CD4-positive, alpha-beta T cell treated with Interleukin-17A for 4 hours (primary cell): ENCODE measurements at regions not wholly inside any gene's neighbourhood (a gene's known extent, or its start where the extent isn't known, plus 50 kb on each side); places are given as distances from the start of the nearest gene placed in this dataset.
"Not testable (repeated sequence)": the region's sequence is repeated elsewhere in the genome, so short reads cannot be mapped to it uniquely, and the experiment has no call there.

Experiments used
- DNase-seq: peaks from one replicate; pipeline ENCODE4 v3.0.0-alpha.2; 2020; ENCODE audit warnings: mixed read lengths

DNA sequence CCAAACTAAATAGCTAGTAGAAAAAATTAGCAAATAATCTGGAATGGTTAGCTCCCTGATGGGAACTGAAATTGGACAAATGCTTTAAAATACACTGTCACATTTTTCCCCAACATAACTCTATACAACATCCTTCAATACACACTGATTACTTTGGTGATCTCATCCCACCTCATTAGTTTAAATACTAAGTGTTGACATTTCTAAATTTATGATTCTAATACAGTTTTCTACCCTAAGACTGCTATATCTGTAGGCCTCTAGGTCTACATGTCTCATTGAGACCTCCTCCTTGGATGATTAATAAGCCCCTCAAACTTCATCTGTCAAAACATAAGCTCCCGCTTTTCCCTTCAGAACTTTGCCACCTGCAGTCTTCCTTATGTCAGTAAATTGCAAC, 80.7 kb upstream of the SLITRK5 start:
- no peak for DNase-seq

DNA sequence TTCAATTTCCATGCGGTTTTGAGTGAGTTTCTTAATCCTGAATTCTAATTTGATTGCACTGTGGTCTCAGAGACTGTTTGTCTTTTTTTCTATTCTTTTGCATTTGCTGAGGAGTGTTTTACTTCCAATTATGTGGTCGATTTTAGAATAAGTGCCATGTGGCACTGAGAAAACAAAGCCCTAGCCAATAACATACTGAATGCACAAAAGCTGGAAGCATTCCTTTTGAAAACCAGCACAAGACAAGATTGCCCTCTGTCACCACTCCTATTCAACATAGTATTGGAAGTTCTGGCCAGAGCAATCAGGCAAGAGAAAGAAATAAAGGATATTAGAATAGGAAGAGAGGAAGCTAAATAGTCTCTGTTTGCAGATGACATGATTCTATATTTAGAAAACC, 66.7 kb upstream of the SLITRK5 start:
- not testable (repeated sequence) for DNase-seq

DNA sequence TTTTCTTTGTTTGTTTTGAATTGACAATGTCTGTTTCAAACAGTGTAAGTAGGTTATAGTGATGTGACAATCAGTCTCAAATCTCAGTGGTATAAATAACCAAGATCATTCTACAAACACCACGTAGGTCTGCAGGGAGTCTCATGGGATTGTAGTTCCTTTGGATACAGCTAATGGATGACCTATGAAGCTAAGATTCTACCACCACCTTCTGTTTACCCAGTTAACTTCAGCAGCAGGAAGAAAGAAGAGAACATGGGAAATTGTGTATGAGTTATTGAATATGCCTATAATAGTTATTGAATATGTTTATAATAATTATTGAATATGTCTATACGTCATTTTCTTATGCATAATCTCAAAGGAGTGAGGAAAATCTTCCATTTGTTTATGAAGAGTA, 63.9 kb upstream of the SLITRK5 start:
- DNase-seq: no peak

DNA sequence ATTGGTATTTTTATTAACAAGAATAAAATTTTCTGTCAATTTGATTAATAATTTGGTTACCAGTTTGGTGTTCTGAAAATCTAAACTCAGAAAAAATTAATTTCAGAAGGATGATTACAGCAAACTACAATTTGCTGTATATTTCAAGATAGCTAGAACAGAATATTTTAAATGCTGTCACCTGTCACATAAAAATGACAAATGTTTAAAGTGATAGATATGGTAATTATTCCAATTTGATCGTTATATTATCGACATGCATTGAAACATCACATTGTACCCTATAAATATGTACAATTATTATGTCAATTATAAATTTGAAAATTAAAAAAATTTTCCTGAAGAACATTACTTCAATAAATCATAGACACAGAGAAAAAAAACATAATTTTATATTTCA, 56.9 kb upstream of the SLITRK5 start:
- DNase-seq: no peak
